GM12872 (cell line): ENCODE measurements at regions not wholly inside any gene's neighbourhood (a gene's known extent, or its start where the extent isn't known, plus 50 kb on each side); places are given as distances from the start of the nearest gene placed in this dataset.

Experiments
- TF ChIP-seq, protein P1 (sequence below): IDR thresholded peaks from 3 replicates; pipeline ENCODE4 v1.5.1; 2011; ENCODE audit warnings: low read depth, mild to moderate bottlenecking, low read length, moderate library complexity; ENCODE audit not compliant: insufficient read depth

GRCh38 chr20:24718277-24718676, 230.8 kb upstream of the CST7 start:
- TF ChIP-seq, protein P1, sequence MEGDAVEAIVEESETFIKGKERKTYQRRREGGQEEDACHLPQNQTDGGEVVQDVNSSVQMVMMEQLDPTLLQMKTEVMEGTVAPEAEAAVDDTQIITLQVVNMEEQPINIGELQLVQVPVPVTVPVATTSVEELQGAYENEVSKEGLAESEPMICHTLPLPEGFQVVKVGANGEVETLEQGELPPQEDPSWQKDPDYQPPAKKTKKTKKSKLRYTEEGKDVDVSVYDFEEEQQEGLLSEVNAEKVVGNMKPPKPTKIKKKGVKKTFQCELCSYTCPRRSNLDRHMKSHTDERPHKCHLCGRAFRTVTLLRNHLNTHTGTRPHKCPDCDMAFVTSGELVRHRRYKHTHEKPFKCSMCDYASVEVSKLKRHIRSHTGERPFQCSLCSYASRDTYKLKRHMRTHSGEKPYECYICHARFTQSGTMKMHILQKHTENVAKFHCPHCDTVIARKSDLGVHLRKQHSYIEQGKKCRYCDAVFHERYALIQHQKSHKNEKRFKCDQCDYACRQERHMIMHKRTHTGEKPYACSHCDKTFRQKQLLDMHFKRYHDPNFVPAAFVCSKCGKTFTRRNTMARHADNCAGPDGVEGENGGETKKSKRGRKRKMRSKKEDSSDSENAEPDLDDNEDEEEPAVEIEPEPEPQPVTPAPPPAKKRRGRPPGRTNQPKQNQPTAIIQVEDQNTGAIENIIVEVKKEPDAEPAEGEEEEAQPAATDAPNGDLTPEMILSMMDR = no peak

- TF ChIP-seq, protein P1 = no peak
Observed at GRCh38 chr20:24718696-24719095, 230.4 kb upstream of the CST7 start.

DNA sequence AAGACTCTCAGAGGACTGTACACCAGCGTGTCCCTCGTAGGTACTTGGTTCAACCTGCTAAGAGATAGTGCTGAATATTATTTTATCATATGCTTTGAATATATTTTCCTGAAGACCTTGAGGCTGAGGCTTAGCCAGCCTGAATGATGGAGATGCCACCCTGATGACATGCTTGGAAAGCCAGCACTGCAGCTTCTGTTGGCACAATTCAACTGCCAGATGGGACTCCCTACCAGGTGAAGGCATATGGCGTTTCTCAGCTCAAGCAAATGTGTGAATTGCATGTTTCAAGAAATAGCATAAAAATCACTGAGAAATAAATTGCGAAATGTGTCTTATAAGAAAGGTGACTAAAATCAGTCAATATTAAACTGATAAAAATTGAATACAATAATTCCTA, 228.1 kb upstream of the CST7 start:
- TF ChIP-seq, protein P1 = no peak

- TF ChIP-seq, protein P1 = no peak
Observed at GRCh38 chr20:24721891-24722568, 227.0 kb upstream of the CST7 start.

GRCh38 chr20:24722586-24722985, 226.5 kb upstream of the CST7 start:
- TF ChIP-seq, protein P1 = no peak

GRCh38 chr20:24723186-24723585, 225.9 kb upstream of the CST7 start:
- TF ChIP-seq, protein P1 = no peak

- TF ChIP-seq, protein P1 = no peak
Observed at GRCh38 chr20:24723647-24724352, 225.3 kb upstream of the CST7 start.
